OCI-LY3 (cell line): ENCODE measurements at regions not wholly inside any gene's neighbourhood (a gene's known extent, or its start where the extent isn't known, plus 50 kb on each side); places are given as distances from the start of the nearest gene placed in this dataset.

Experiments used
- H2AFZ ChIP-seq: fragments of 200-600, 300-600 bp; shearing (Covaris generic); 2 replicates; pipeline ENCODE4 v1.6.0; 2014; ENCODE audit warnings: antibody characterized with exemption, low read depth, low read length
- H3K27ac ChIP-seq: fragments of 200-600, 300-600 bp; sonication (generic); 2 replicates; pipeline ENCODE4 v1.5.1; 2014; ENCODE audit warnings: mild to moderate bottlenecking, low read length, moderate library complexity, mixed read lengths
- H3K27me3 ChIP-seq: fragments of 200-600, 300-600 bp; sonication (generic); 2 replicates; pipeline ENCODE4 v1.6.1; 2014; ENCODE audit warnings: low read depth, low read length, mixed read lengths
- H3K36me3 ChIP-seq: fragments of 200-600, 300-600 bp; sonication (generic); replicated peaks from 2 replicates; pipeline ENCODE3; 2014; ENCODE audit warnings: low read depth, low read length, mixed read lengths
- H3K4me1 ChIP-seq: fragments of 300-600, 200-600 bp; sonication (generic); 2 replicates; pipeline ENCODE4 v1.6.1; 2014; ENCODE audit warnings: low read length, mixed read lengths
- H3K4me2 ChIP-seq: fragments of 200-600, 300-600 bp; sonication (generic); 2 replicates; pipeline ENCODE4 v1.6.1; 2014; ENCODE audit warnings: low read length, mixed read lengths
- H3K4me3 ChIP-seq: fragments of 300-600, 200-600 bp; sonication (generic); 2 replicates; pipeline ENCODE4 v1.5.1; 2014; ENCODE audit warnings: antibody characterized with exemption, mild to moderate bottlenecking, low read length, moderate library complexity
- H3K79me2 ChIP-seq: fragments of 300-600, 200-600 bp; shearing (Covaris generic); 2 replicates; pipeline ENCODE4 v1.6.1; 2014; ENCODE audit warnings: mild to moderate bottlenecking, low read length, mixed read lengths
- H3K9ac ChIP-seq: fragments of 300-600, 200-600 bp; shearing (Covaris generic); 2 replicates; pipeline ENCODE4 v1.6.0; 2014; ENCODE audit warnings: mild to moderate bottlenecking, low read length, moderate library complexity
- H3K9me3 ChIP-seq: fragments of 200-600, 300-600 bp; shearing (Covaris generic); 2 replicates; pipeline ENCODE4 v1.6.1; 2014; ENCODE audit warnings: low read length, mixed read lengths; ENCODE audit not compliant: insufficient read depth
- H4K20me1 ChIP-seq: fragments of 200-600, 300-600 bp; sonication (generic); 2 replicates; pipeline ENCODE4 v1.6.1; 2016; ENCODE audit warnings: low read length, mixed read lengths; ENCODE audit not compliant: insufficient read depth
- EZH2phosphoT487 ChIP-seq: fragments of 200-600 bp; shearing (Covaris generic); IDR thresholded peaks from 2 replicates; pipeline ENCODE4 v1.6.1; 2018; ENCODE audit warnings: antibody characterized with exemption, mixed run types, low read depth
- TF ChIP-seq, protein P1 (sequence below): fragments of 200-600, 300-600 bp; sonication (generic); IDR thresholded peaks from 2 replicates; pipeline ENCODE4 v1.5.1; 2014; ENCODE audit warnings: antibody characterized with exemption, low read length, low read depth

DNA sequence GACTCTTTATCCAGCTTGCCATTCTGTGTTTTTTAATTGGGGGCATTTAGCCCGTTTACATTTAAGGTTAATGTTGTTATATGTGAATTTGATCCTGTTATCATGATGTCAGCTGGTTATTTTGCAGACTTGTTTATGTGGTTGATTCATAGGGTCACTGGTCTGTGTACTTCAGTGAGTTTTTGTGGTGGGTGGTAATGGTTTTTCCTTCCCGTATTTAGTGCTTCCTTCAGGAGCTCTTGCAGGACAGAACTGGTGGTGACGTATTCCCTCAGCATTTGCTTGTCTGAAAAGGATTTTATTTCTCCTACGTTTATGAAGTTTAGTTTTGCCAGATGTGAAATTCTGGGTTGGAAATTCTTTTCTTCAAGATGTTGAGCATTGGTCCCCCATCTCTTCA, 381.1 kb downstream of the MAN2A1 start:
- no peaks in the 10 kb centered on the region for H4K20me1 ChIP-seq
- H3K4me3 ChIP-seq: no peak overlapping the region
- H3K79me2 ChIP-seq: no peaks in the 10 kb centered on the region
- H3K9me3 ChIP-seq: no peaks in the 10 kb centered on the region
- H3K9ac ChIP-seq: no peak overlapping the region
- no peaks in the 10 kb centered on the region for H3K27me3 ChIP-seq
- no peak overlapping the region for H2AFZ ChIP-seq
- no peak overlapping the region for H3K4me2 ChIP-seq
- no peak overlapping the region for H3K27ac ChIP-seq
- no peaks in the 10 kb centered on the region for H3K36me3 ChIP-seq
- TF ChIP-seq EZH2phosphoT487: no peak
- TF ChIP-seq, protein P1, sequence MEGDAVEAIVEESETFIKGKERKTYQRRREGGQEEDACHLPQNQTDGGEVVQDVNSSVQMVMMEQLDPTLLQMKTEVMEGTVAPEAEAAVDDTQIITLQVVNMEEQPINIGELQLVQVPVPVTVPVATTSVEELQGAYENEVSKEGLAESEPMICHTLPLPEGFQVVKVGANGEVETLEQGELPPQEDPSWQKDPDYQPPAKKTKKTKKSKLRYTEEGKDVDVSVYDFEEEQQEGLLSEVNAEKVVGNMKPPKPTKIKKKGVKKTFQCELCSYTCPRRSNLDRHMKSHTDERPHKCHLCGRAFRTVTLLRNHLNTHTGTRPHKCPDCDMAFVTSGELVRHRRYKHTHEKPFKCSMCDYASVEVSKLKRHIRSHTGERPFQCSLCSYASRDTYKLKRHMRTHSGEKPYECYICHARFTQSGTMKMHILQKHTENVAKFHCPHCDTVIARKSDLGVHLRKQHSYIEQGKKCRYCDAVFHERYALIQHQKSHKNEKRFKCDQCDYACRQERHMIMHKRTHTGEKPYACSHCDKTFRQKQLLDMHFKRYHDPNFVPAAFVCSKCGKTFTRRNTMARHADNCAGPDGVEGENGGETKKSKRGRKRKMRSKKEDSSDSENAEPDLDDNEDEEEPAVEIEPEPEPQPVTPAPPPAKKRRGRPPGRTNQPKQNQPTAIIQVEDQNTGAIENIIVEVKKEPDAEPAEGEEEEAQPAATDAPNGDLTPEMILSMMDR: no peak
- H3K4me1 ChIP-seq: no peaks in the 10 kb centered on the region

DNA sequence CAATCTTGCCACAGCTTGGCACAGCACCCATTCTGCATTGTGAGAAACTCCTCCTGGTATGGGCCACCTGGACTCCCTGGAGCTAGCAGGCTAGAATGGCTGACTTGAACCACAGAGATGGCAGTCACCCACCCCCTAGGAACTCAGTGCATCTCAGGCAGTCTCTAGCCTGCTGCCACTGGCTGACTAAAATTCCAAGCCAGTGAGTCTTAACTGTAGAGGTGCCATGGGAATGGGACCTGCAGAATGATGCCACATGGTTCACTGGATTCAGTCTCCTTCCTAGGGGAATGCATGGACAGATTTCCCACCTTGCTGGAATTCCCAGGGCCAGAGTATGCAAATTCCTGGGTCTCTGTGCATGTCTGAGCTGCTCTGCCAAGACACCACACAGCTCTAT, 382.9 kb downstream of the MAN2A1 start:
- Histone ChIP-seq H3K4me2 (no peak overlapping the region), H3K27ac (no peak overlapping the region), H4K20me1 (no peaks in the 10 kb centered on the region), H3K9ac (no peak overlapping the region), H3K27me3 (no peaks in the 10 kb centered on the region), H3K4me3 (no peak overlapping the region), H3K79me2 (no peaks in the 10 kb centered on the region), H2AFZ (no peak overlapping the region), H3K9me3 (no peaks in the 10 kb centered on the region), H3K4me1 (no peaks in the 10 kb centered on the region), H3K36me3 (no peaks in the 10 kb centered on the region)
- TF ChIP-seq, protein P1: no peak
- no peak for TF ChIP-seq EZH2phosphoT487

GRCh38 chr5:110073534-110073933, 383.8 kb downstream of the MAN2A1 start:
- no peak overlapping the region for H3K4me3 ChIP-seq

GRCh38 chr5:110075656-110076055, 385.9 kb downstream of the MAN2A1 start:
- Histone ChIP-seq H3K27me3 (no peaks in the 10 kb centered on the region), H3K4me2 (no peak overlapping the region), H3K9me3 (no peaks in the 10 kb centered on the region), H2AFZ (no peak overlapping the region), H3K27ac (no peak overlapping the region), H3K36me3 (no peaks in the 10 kb centered on the region), H4K20me1 (no peaks in the 10 kb centered on the region), H3K4me1 (no peaks in the 10 kb centered on the region), H3K9ac (no peak overlapping the region), H3K4me3 (no peak overlapping the region), H3K79me2 (no peaks in the 10 kb centered on the region)
- TF ChIP-seq EZH2phosphoT487: no peak
- TF ChIP-seq, protein P1: no peak

More at GRCh38 chr5:110073534-110073933, 383.8 kb downstream of the MAN2A1 start:
- Histone ChIP-seq H3K79me2 (no peaks in the 10 kb centered on the region), H3K9ac (no peak overlapping the region), H4K20me1 (no peaks in the 10 kb centered on the region), H3K27ac (no peak overlapping the region), H3K36me3 (no peaks in the 10 kb centered on the region), H3K4me2 (no peak overlapping the region), H2AFZ (no peak overlapping the region), H3K4me1 (no peaks in the 10 kb centered on the region), H3K27me3 (no peaks in the 10 kb centered on the region), H3K9me3 (no peaks in the 10 kb centered on the region)
- TF ChIP-seq, protein P1: no peak
- no peak for TF ChIP-seq EZH2phosphoT487
